ENCODE measurements at regions not wholly inside any gene's neighbourhood (a gene's known extent, or its start where the extent isn't known, plus 50 kb on each side); places are given as distances from the start of the nearest gene placed in this dataset.

GRCh38 chr13:74977498-74977897 is 504.5 kb downstream of the TBC1D4 start:
- no peak for ATAC-seq
- Histone ChIP-seq H3F3A (replicated peaks; ENCODE audit: low read depth) (no peaks in the 10 kb centered on the region), H3K27ac (ENCODE audit: low read depth) (no peak overlapping the region), H2AFZ (no peak overlapping the region), H3K4me2 (no peak overlapping the region), H3K79me2 (replicated peaks; ENCODE audit: insufficient read depth) (no peaks in the 10 kb centered on the region), H3K4me1 (ENCODE audit: insufficient read depth) (peaks cover 3% of the 10 kb centered on the region; the same call in 1 of the 2 replicates), H4K20me1 (replicated peaks; ENCODE audit: insufficient read depth) (no peaks in the 10 kb centered on the region), H3K27me3 (ENCODE audit: insufficient read depth) (no peaks in the 10 kb centered on the region), H3K9me2 (ENCODE audit: insufficient read depth) (0 out of 2 replicates have a peak, but pooled peaks cover 4% of the 10 kb centered on the region), H3K4me3 (no peak overlapping the region), H3K36me3 (ENCODE audit: insufficient read depth) (no peaks in the 10 kb centered on the region)
- H3K27me3 Mint-ChIP-seq (ENCODE audit: insufficient read depth, low read depth, poor library complexity), result no peaks in the 10 kb centered on the region
- TF ChIP-seq REST (IDR thresholded peaks at IDR 0.05; ENCODE audit: unreplicated experiment) (no peak), ZNF462 (CRISPR knock-in tag; IDR thresholded peaks at IDR 0.05) (no peak), ETS1 (IDR thresholded peaks at IDR 0.05) (no peak), ZNF114 (CRISPR knock-in tag; IDR thresholded peaks at IDR 0.05) (no peak), NANOG (IDR thresholded peaks at IDR 0.05; ENCODE audit: borderline replicate concordance) (no peak), EZH2phosphoT487 (IDR thresholded peaks at IDR 0.05; ENCODE audit: unreplicated experiment) (no peak), STAT1 (IDR thresholded peaks at IDR 0.05; ENCODE audit: unreplicated experiment) (no peak), JUNB (IDR thresholded peaks at IDR 0.05; ENCODE audit: unreplicated experiment) (no peak), ZNF331 (CRISPR knock-in tag; IDR thresholded peaks at IDR 0.05; ENCODE audit: low read depth) (no peak), EZH2 (IDR thresholded peaks at IDR 0.05; ENCODE audit: low read depth, unreplicated experiment) (no peak), POLR2AphosphoS5 (IDR thresholded peaks at IDR 0.05; ENCODE audit: low read depth) (no peak), CTCF (conservative IDR thresholded peaks at IDR 0.05; ENCODE audit: low read depth in 2 of 2) (no peak), CREB1 (CRISPR knock-in tag; IDR thresholded peaks at IDR 0.05; ENCODE audit: low read depth) (no peak)
- H3K27ac Mint-ChIP-seq, result no peak overlapping the region
- DNase-seq (ENCODE audit: low spot score), result no peak
- no peaks in the 10 kb centered on the region for H3K36me3 Mint-ChIP-seq (ENCODE audit: low read depth)
- no peak overlapping the region for H3K4me3 Mint-ChIP-seq
- H3K4me1 Mint-ChIP-seq, result peaks cover 15% of the 10 kb centered on the region
- H3K9me3 Mint-ChIP-seq, result no peaks in the 10 kb centered on the region
